ENCODE measurements at regions not wholly inside any gene's neighbourhood (a gene's known extent, or its start where the extent isn't known, plus 50 kb on each side); places are given as distances from the start of the nearest gene placed in this dataset.

GRCh38 chr6:85344996-85345395 lies 104.9 kb upstream of the NT5E start:
- TF ChIP-seq CTCF (conservative IDR thresholded peaks at IDR 0.05) (no peak), ZFX (IDR thresholded peaks at IDR 0.05) (no peak)

Data from C4-2B (cell line).